ENCODE measurements at regions not wholly inside any gene's neighbourhood (a gene's known extent, or its start where the extent isn't known, plus 50 kb on each side); places are given as distances from the start of the nearest gene placed in this dataset.

- TF ChIP-seq, protein P1, sequence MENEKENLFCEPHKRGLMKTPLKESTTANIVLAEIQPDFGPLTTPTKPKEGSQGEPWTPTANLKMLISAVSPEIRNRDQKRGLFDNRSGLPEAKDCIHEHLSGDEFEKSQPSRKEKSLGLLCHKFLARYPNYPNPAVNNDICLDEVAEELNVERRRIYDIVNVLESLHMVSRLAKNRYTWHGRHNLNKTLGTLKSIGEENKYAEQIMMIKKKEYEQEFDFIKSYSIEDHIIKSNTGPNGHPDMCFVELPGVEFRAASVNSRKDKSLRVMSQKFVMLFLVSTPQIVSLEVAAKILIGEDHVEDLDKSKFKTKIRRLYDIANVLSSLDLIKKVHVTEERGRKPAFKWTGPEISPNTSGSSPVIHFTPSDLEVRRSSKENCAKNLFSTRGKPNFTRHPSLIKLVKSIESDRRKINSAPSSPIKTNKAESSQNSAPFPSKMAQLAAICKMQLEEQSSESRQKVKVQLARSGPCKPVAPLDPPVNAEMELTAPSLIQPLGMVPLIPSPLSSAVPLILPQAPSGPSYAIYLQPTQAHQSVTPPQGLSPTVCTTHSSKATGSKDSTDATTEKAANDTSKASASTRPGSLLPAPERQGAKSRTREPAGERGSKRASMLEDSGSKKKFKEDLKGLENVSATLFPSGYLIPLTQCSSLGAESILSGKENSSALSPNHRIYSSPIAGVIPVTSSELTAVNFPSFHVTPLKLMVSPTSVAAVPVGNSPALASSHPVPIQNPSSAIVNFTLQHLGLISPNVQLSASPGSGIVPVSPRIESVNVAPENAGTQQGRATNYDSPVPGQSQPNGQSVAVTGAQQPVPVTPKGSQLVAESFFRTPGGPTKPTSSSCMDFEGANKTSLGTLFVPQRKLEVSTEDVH (IDR thresholded peaks at IDR 0.05; ENCODE audit: low read depth, partially characterized antibody), result no peak
- no peak for TF ChIP-seq BCL3 (IDR thresholded peaks at IDR 0.05; ENCODE audit: borderline replicate concordance, insufficient read depth, low read depth, low read length, poor library complexity, severe bottlenecking)
- TF ChIP-seq, protein P2, sequence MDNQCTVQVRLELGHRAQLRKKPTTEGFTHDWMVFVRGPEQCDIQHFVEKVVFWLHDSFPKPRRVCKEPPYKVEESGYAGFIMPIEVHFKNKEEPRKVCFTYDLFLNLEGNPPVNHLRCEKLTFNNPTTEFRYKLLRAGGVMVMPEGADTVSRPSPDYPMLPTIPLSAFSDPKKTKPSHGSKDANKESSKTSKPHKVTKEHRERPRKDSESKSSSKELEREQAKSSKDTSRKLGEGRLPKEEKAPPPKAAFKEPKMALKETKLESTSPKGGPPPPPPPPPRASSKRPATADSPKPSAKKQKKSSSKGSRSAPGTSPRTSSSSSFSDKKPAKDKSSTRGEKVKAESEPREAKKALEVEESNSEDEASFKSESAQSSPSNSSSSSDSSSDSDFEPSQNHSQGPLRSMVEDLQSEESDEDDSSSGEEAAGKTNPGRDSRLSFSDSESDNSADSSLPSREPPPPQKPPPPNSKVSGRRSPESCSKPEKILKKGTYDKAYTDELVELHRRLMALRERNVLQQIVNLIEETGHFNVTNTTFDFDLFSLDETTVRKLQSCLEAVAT (IDR thresholded peaks at IDR 0.05), result no peak
These were observed 460.8 kb downstream of the ENC1 start (continued) for GRCh38 chr5:74179701-74180100.

DNA sequence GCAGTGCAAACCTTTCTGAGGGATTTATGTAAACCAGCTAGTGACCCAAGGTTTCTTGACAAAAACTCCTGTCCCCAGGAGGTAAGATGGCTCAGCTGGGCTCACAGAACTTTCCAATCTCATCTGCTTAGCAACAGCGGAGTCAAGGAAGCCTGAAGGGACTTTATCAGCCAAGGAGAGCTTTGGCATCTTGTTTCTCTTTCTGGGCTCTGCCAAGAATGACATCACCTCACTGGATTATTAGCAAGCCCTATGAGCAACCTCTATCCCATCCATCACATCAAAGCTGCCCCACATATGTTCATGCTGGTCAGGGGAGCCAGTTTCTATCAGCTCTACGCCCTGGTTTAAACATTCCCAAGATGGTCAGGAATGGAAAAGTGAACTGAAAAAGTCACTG lies 461.3 kb downstream of the ENC1 start:
- no peak overlapping the region for H3K4me3 ChIP-seq
- CTCF ChIA-PET, result no interaction called here
- H3K9me3 ChIP-seq (replicated peaks; ENCODE audit: control insufficient read depth, insufficient read depth, low read length), result no peaks in the 10 kb centered on the region; the same call in 2 of the 3 replicates
- H3K79me2 ChIP-seq (ENCODE audit: control insufficient read depth, insufficient read depth, low read length), result no peaks in the 10 kb centered on the region
- no TSS peak for BruUV-seq (replicated peaks)
- FAIRE-seq (no peak), DNase-seq (ENCODE audit: low read depth, low spot score) (no peak), ATAC-seq (no peak)
- H3K27ac ChIP-seq (ENCODE audit: control insufficient read depth, insufficient read depth), result no peak overlapping the region
- intact Hi-C loops (cut with micrococcal nuclease; ENCODE audit: unreplicated experiment), result no loop called here
- no peaks in the 10 kb centered on the region for H3K4me1 ChIP-seq (ENCODE audit: control insufficient read depth, insufficient read depth, low read length)
- SMC1A ChIA-PET (ENCODE audit: uncharacterized antibody, unreplicated experiment), result interaction anchor here (0.7 kb wide), 1 partner anchor 58 kb away, joined by 3 read pairs; no protein-coding TSS in a partner anchor
- no peak overlapping the region for H3K4me2 ChIP-seq (ENCODE audit: control insufficient read depth, insufficient read depth)
- POLR2A ChIA-PET, result no interaction called here
- no peak overlapping the region for H2AFZ ChIP-seq (ENCODE audit: control insufficient read depth, low read depth, low read length)
- no peaks in the 10 kb centered on the region for H3K36me3 ChIP-seq (ENCODE audit: control insufficient read depth in 2 of 2, insufficient read depth in 2 of 2, low read length in 1 of 2)
- RAD21 ChIA-PET (ENCODE audit: unreplicated experiment), result no interaction called here
- 0% methylated on average over 2 of the region's 2 CpGs for WGBS (ENCODE audit: insufficient coverage, insufficient replicate concordance, low lambda C conversion rate, missing lambda C conversion rate)
- H3K27me3 ChIP-seq (replicated peaks in 1 of 2; ENCODE audit: control insufficient read depth in 2 of 2, insufficient read depth in 2 of 2, low read length in 1 of 2), result no peaks in the 10 kb centered on the region
- no peak overlapping the region for H3K9ac ChIP-seq (ENCODE audit: control insufficient read depth, insufficient read depth, low read length)
- in situ Hi-C loops (cut with MboI), result no loop called here
- H4K20me1 ChIP-seq (ENCODE audit: control insufficient read depth, insufficient read depth), result no peaks in the 10 kb centered on the region
- TF ChIP-seq MYB (IDR thresholded peaks at IDR 0.05; ENCODE audit: borderline replicate concordance, low read depth, low read length), result no peak
- TF ChIP-seq ZZZ3 (IDR thresholded peaks at IDR 0.05; ENCODE audit: control insufficient read depth, insufficient read length, low read depth), result no peak
- TF ChIP-seq TCF12 (IDR thresholded peaks at IDR 0.05; ENCODE audit: low read depth, low read length), result no peak
- TF ChIP-seq, protein P3, sequence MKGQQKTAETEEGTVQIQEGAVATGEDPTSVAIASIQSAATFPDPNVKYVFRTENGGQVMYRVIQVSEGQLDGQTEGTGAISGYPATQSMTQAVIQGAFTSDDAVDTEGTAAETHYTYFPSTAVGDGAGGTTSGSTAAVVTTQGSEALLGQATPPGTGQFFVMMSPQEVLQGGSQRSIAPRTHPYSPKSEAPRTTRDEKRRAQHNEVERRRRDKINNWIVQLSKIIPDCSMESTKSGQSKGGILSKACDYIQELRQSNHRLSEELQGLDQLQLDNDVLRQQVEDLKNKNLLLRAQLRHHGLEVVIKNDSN (IDR thresholded peaks at IDR 0.05; ENCODE audit: borderline replicate concordance, extremely low read length, insufficient read depth, low read depth, low read length), result no peak
- no peak for TF ChIP-seq CREM (IDR thresholded peaks at IDR 0.05; ENCODE audit: low read depth)
- no peak for TF ChIP-seq RFX5 (IDR thresholded peaks at IDR 0.05; ENCODE audit: low read depth, low read length)
- no peak for TF ChIP-seq HCFC1 (IDR thresholded peaks at IDR 0.05; ENCODE audit: low read length)
- no peak for TF ChIP-seq JUND (IDR thresholded peaks at IDR 0.05; ENCODE audit: low read depth, low read length)
- no peak for TF ChIP-seq HDAC6 (IDR thresholded peaks at IDR 0.05; ENCODE audit: unreplicated experiment)
- no peak for TF ChIP-seq CREB1 (IDR thresholded peaks at IDR 0.05; ENCODE audit: low read depth)
- TF ChIP-seq PBX3 (IDR thresholded peaks at IDR 0.05; ENCODE audit: insufficient replicate concordance, low read depth, low read length), result no peak
